ENCODE measurements at regions not wholly inside any gene's neighbourhood (a gene's known extent, or its start where the extent isn't known, plus 50 kb on each side); places are given as distances from the start of the nearest gene placed in this dataset.
A peak's percentile ranks its signal among the peaks of the same experiment; 100 is the strongest.

- H3K4me1 Mint-ChIP-seq = peaks cover 12% of the 10 kb centered on the region
Measured at GRCh38 chr2:58649756-58650155, 408.6 kb upstream of the FANCL start.

GRCh38 chr2:58645017-58645416 lies 403.9 kb upstream of the FANCL start:
- Mint-ChIP-seq H3K27ac (no peak overlapping the region), H3K9me3 (no peaks in the 10 kb centered on the region), H3K27me3 (ENCODE audit: low read depth) (no peaks in the 10 kb centered on the region), H3K4me1 (peaks cover 14% of the 10 kb centered on the region), H3K36me3 (no peaks in the 10 kb centered on the region), H3K4me3 (no peak overlapping the region)
- TF ChIP-seq CTCF (IDR thresholded peaks at IDR 0.05; ENCODE audit: unreplicated experiment) = no peak
- no peak for DNase-seq (ENCODE audit: low spot score in 2 of 2, unreplicated experiment in 2 of 2)

More at GRCh38 chr2:58649756-58650155, 408.6 kb upstream of the FANCL start:
- Mint-ChIP-seq H3K36me3 (no peaks in the 10 kb centered on the region), H3K27me3 (ENCODE audit: low read depth) (no peaks in the 10 kb centered on the region), H3K9me3 (peaks cover 4% of the 10 kb centered on the region), H3K4me3 (no peak overlapping the region), H3K27ac (no peak overlapping the region)
- no peak for DNase-seq (ENCODE audit: low spot score in 2 of 2, unreplicated experiment in 2 of 2)
- no peak for TF ChIP-seq CTCF (IDR thresholded peaks at IDR 0.05; ENCODE audit: unreplicated experiment)

- Mint-ChIP-seq H3K4me3 (no peak overlapping the region), H3K27me3 (ENCODE audit: low read depth) (no peaks in the 10 kb centered on the region), H3K27ac (no peak overlapping the region), H3K9me3 (no peaks in the 10 kb centered on the region), H3K36me3 (no peaks in the 10 kb centered on the region), H3K4me1 (peaks cover 8% of the 10 kb centered on the region)
- no peak for TF ChIP-seq CTCF (IDR thresholded peaks at IDR 0.05; ENCODE audit: unreplicated experiment)
- no peak for DNase-seq (ENCODE audit: low spot score in 2 of 2, unreplicated experiment in 2 of 2)
Measured at GRCh38 chr2:58644451-58644850, 403.3 kb upstream of the FANCL start.

- DNase-seq (ENCODE audit: low spot score in 2 of 2, unreplicated experiment in 2 of 2) = no peak
- TF ChIP-seq CTCF (IDR thresholded peaks at IDR 0.05; ENCODE audit: unreplicated experiment) = no peak
- Mint-ChIP-seq H3K9me3 (no peaks in the 10 kb centered on the region), H3K36me3 (no peaks in the 10 kb centered on the region), H3K4me1 (peaks cover 22% of the 10 kb centered on the region), H3K27me3 (ENCODE audit: low read depth) (no peaks in the 10 kb centered on the region), H3K4me3 (no peak overlapping the region), H3K27ac (no peak overlapping the region)
Measured at GRCh38 chr2:58641001-58641400, 399.9 kb upstream of the FANCL start.

- Mint-ChIP-seq H3K4me1 (peaks cover 29% of the 10 kb centered on the region), H3K4me3 (no peak overlapping the region), H3K9me3 (no peaks in the 10 kb centered on the region), H3K36me3 (no peaks in the 10 kb centered on the region), H3K27ac (no peak overlapping the region), H3K27me3 (ENCODE audit: low read depth) (no peaks in the 10 kb centered on the region)
- no peak for TF ChIP-seq CTCF (IDR thresholded peaks at IDR 0.05; ENCODE audit: unreplicated experiment)
- DNase-seq (ENCODE audit: low spot score in 2 of 2, unreplicated experiment in 2 of 2) = no peak
Measured at GRCh38 chr2:58640042-58640441, 398.9 kb upstream of the FANCL start.

GRCh38 chr2:58638256-58638805 lies 397.2 kb upstream of the FANCL start:
- no peaks in the 10 kb centered on the region for H3K27me3 Mint-ChIP-seq (ENCODE audit: low read depth)
- no peak for TF ChIP-seq CTCF (IDR thresholded peaks at IDR 0.05; ENCODE audit: unreplicated experiment)
- peak overlapping the region; percentile 90 for H3K27ac Mint-ChIP-seq
- H3K36me3 Mint-ChIP-seq = no peaks in the 10 kb centered on the region
- H3K4me3 Mint-ChIP-seq = no peak overlapping the region
- no peaks in the 10 kb centered on the region for H3K9me3 Mint-ChIP-seq
- no peak for DNase-seq (ENCODE audit: low spot score in 2 of 2, unreplicated experiment in 2 of 2)
- H3K4me1 Mint-ChIP-seq = peaks cover 36% of the 10 kb centered on the region

All from mesothelial cell of epicardium (in vitro differentiated cells).